GM12878 (cell line): ENCODE measurements at regions not wholly inside any gene's neighbourhood (a gene's known extent, or its start where the extent isn't known, plus 50 kb on each side); places are given as distances from the start of the nearest gene placed in this dataset.

Experiments
- ATF3 ChIP-seq: IDR thresholded peaks from 2 replicates; pipeline ENCODE4 v1.6.1; 2011; ENCODE audit warnings: low read depth, mild to moderate bottlenecking, low read length, moderate library complexity, borderline replicate concordance; ENCODE audit errors: extremely low read depth
- CTCF ChIP-seq, 3 experiments: IDR thresholded peaks in 2 of 3; conservative IDR thresholded peaks in 1 of 3; 2 replicates each; pipeline ENCODE4 v1.5.1; 2011; ENCODE audit warnings: low read depth in 3 of 3, low read length in 3 of 3, mild to moderate bottlenecking in 3 of 3, control low read depth in 2 of 3, moderate library complexity in 2 of 3, inconsistent platforms in 1 of 3, mixed read lengths in 1 of 3; ENCODE audit not compliant: control insufficient read depth in 2 of 3, insufficient read depth in 1 of 3; ENCODE audit errors: extremely low read depth in 1 of 3
- JUNB ChIP-seq: IDR thresholded peaks from 2 replicates; pipeline ENCODE4 v1.6.1; 2016; ENCODE audit warnings: antibody characterized with exemption, mild to moderate bottlenecking
- PKNOX1 ChIP-seq: fragments of 450-650 bp; IDR thresholded peaks from 2 replicates; pipeline ENCODE4 v1.6.1; 2016; ENCODE audit warnings: mild to moderate bottlenecking
- SP1 ChIP-seq: IDR thresholded peaks from one replicate; pipeline ENCODE4 v1.6.1; 2011; ENCODE audit warnings: low read depth, low read length
- YY1 ChIP-seq: IDR thresholded peaks from 2 replicates; pipeline ENCODE4 v1.6.1; 2011; ENCODE audit warnings: low read depth, mild to moderate bottlenecking, low read length
- ZNF207 ChIP-seq: fragments of 450-650 bp; IDR thresholded peaks from 2 replicates; pipeline ENCODE4 v1.6.1; 2014; ENCODE audit warnings: antibody characterized with exemption, mild to moderate bottlenecking, borderline replicate concordance

- TF ChIP-seq PKNOX1 (no peak), CTCF (IDR thresholded peaks at IDR 0.05 in 2 of 3, conservative IDR thresholded peaks at IDR 0.05 in 1 of 3; ENCODE audit: control insufficient read depth in 2 of 3, extremely low read depth in 1 of 3, insufficient read depth in 1 of 3, low read depth in 3 of 3, low read length in 3 of 3) (no peak), YY1 (no peak), ATF3 (no peak), JUNB (no peak), SP1 (no peak), ZNF207 (no peak)
These were observed 216.5 kb upstream of the CST7 start for GRCh38 chr20:24732599-24732998.
